ENCODE measurements at regions not wholly inside any gene's neighbourhood (a gene's known extent, or its start where the extent isn't known, plus 50 kb on each side); places are given as distances from the start of the nearest gene placed in this dataset.
"Not testable (repeated sequence)": the region's sequence is repeated elsewhere in the genome, so short reads cannot be mapped to it uniquely, and the experiment has no call there.

- DNase-seq (ENCODE audit: low read depth), result no peak
Observed at GRCh38 chr21:20373031-20373430, 625.2 kb upstream of the NCAM2 start.

GRCh38 chr21:20377250-20377649 lies 621.0 kb upstream of the NCAM2 start:
- no peak for DNase-seq (ENCODE audit: low read depth)

GRCh38 chr21:20388400-20388799 lies 609.8 kb upstream of the NCAM2 start:
- no peak for DNase-seq (ENCODE audit: low read depth)

- no peak for DNase-seq (ENCODE audit: low read depth)
Observed at GRCh38 chr21:20396798-20397197, 601.4 kb upstream of the NCAM2 start.

- no peak for DNase-seq (ENCODE audit: low read depth)
Observed at GRCh38 chr21:20404915-20405314, 593.3 kb upstream of the NCAM2 start.

GRCh38 chr21:20418353-20418752 lies 579.9 kb upstream of the NCAM2 start:
- DNase-seq (ENCODE audit: low read depth), result no peak

- DNase-seq (ENCODE audit: low read depth), result no peak
Observed at GRCh38 chr21:20419772-20420171, 578.4 kb upstream of the NCAM2 start.

- no peak for DNase-seq (ENCODE audit: low read depth)
Observed at GRCh38 chr21:20424943-20425342, 573.3 kb upstream of the NCAM2 start.

GRCh38 chr21:20425856-20426255 lies 572.4 kb upstream of the NCAM2 start:
- DNase-seq (ENCODE audit: low read depth), result no peak

GRCh38 chr21:20440338-20440737 lies 557.9 kb upstream of the NCAM2 start:
- no peak for DNase-seq (ENCODE audit: low read depth)

GRCh38 chr21:20443558-20444155 lies 554.6 kb upstream of the NCAM2 start:
- no peak for DNase-seq (ENCODE audit: low read depth)

- no peak for DNase-seq (ENCODE audit: low read depth)
Observed at GRCh38 chr21:20445971-20446370, 552.2 kb upstream of the NCAM2 start.

- DNase-seq (ENCODE audit: low read depth), result no peak
Observed at GRCh38 chr21:20451046-20451445, 547.2 kb upstream of the NCAM2 start.

GRCh38 chr21:20452935-20453334 lies 545.3 kb upstream of the NCAM2 start:
- DNase-seq (ENCODE audit: low read depth), result no peak

- no peak for DNase-seq (ENCODE audit: low read depth)
Observed at GRCh38 chr21:20459838-20460237, 538.4 kb upstream of the NCAM2 start.

GRCh38 chr21:20463362-20463761 lies 534.8 kb upstream of the NCAM2 start:
- DNase-seq (ENCODE audit: low read depth), result no peak

- DNase-seq (ENCODE audit: low read depth), result no peak
Observed at GRCh38 chr21:20469361-20469760, 528.8 kb upstream of the NCAM2 start.

GRCh38 chr21:20486303-20486702 lies 511.9 kb upstream of the NCAM2 start:
- no peak for DNase-seq (ENCODE audit: low read depth)

GRCh38 chr21:20502915-20503314 lies 495.3 kb upstream of the NCAM2 start:
- DNase-seq (ENCODE audit: low read depth), result not testable (repeated sequence)

- DNase-seq (ENCODE audit: low read depth), result no peak
Observed at GRCh38 chr21:20507783-20508182, 490.4 kb upstream of the NCAM2 start.

- no peak for DNase-seq (ENCODE audit: low read depth)
Observed at GRCh38 chr21:20511216-20511880, 486.9 kb upstream of the NCAM2 start.

GRCh38 chr21:20515446-20515845 lies 482.8 kb upstream of the NCAM2 start:
- DNase-seq (ENCODE audit: low read depth), result no peak

GRCh38 chr21:20519076-20519475 lies 479.1 kb upstream of the NCAM2 start:
- no peak for DNase-seq (ENCODE audit: low read depth)

- no peak for DNase-seq (ENCODE audit: low read depth)
Observed at GRCh38 chr21:20522611-20523010, 475.6 kb upstream of the NCAM2 start.

All from iris pigment epithelial cell (primary cell).